MM.1S (cell line): ENCODE measurements at regions not wholly inside any gene's neighbourhood (a gene's known extent, or its start where the extent isn't known, plus 50 kb on each side); places are given as distances from the start of the nearest gene placed in this dataset.

Experiments
- CTCF ChIP-seq: fragments of 300-600 bp; sonication (generic); IDR thresholded peaks from 2 replicates; pipeline ENCODE4 v1.5.1; 2016; ENCODE audit warnings: antibody characterized with exemption, low read length, mixed read lengths
- EZH2 ChIP-seq: fragments of 300-600 bp; sonication (generic); optimal IDR thresholded peaks from 2 replicates; pipeline ENCODE3; 2017; ENCODE audit warnings: low read depth, mild to moderate bottlenecking, antibody characterized with exemption, low read length, mixed read lengths

DNA sequence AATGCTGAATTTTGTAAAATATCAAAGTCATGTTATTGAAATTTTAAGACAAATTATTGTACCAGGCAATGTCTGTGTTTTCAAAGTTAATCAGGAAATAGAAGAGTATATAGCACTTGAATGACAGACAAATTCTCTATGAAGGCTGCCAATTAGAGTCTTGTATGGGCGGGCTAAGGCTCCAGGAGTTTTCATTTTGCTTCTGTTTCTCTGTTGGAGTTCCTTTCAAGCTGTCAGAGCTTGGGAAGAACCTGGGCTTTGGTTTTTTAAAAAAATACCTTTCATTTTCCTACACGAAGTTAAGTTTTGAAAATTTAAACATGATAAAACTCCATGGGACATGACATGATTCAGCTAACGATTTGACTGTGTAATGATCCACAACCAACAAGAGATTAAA, 339.0 kb upstream of the KCNH7 start:
- no peak for TF ChIP-seq CTCF
- no peak for TF ChIP-seq EZH2
